SK-N-SH (cell line): ENCODE measurements at regions not wholly inside any gene's neighbourhood (a gene's known extent, or its start where the extent isn't known, plus 50 kb on each side); places are given as distances from the start of the nearest gene placed in this dataset.

Source experiments
- CTCF ChIA-PET: fragments of 300-600, 350-600 bp; formaldehyde crosslinking; extraction: SDS; loops from one replicate; lab custom pipeline; 2021; lab: Yijun Ruan, JAX
- POLR2A ChIA-PET: fragments of 350-600 bp; sonication (Branson Sonifier 250); formaldehyde crosslinking; extraction: SDS; loops from one replicate; lab custom pipeline; 2020; ENCODE audit warnings: antibody characterized with exemption, inconsistent platforms; lab: Yijun Ruan, JAX
- DNase-seq: peaks from one replicate; pipeline ENCODE4 v3.0.0; 2012
- H2AFZ ChIP-seq: fragments of 200-600 bp; sonication (generic); 2 replicates; pipeline ENCODE4 v1.8.1; 2016; ENCODE audit warnings: antibody characterized with exemption, mild to moderate bottlenecking, low read depth
- H3F3A ChIP-seq: fragments of 200-600 bp; sonication (generic); replicated peaks from 2 replicates; pipeline ENCODE3; 2016; ENCODE audit warnings: antibody characterized with exemption, mild to moderate bottlenecking; ENCODE audit not compliant: insufficient read depth
- H3K27ac ChIP-seq, 2 experiments: fragments of 200-500 bp in 1 of 2; fragments of 200-600 bp in 1 of 2; sonication (Bioruptor generic) in 1 of 2; sonication (generic), shearing (Covaris generic) in 1 of 2; 2 replicates each; pipeline versions ENCODE4 v1.5.1 to v1.6.1; 2014 to 2016; ENCODE audit warnings: low read depth in 2 of 2, inconsistent platforms in 1 of 2, low read length in 1 of 2, mild to moderate bottlenecking in 1 of 2, mixed read lengths in 1 of 2
- H3K27me3 ChIP-seq: fragments of 200-600 bp; sonication (generic), shearing (Covaris generic); 2 replicates; pipeline ENCODE4 v1.6.1; 2016; ENCODE audit warnings: mixed run types; ENCODE audit not compliant: insufficient read depth
- H3K36me3 ChIP-seq, 2 experiments: fragments of 200-500 bp in 1 of 2; fragments of 200-600 bp in 1 of 2; sonication (Bioruptor generic) in 1 of 2; sonication (generic) in 1 of 2; replicated peaks in 1 of 2; 2 replicates each; pipeline versions ENCODE3 to v1.5.1; 2014 to 2016; ENCODE audit warnings: low read length in 1 of 2, mild to moderate bottlenecking in 1 of 2; ENCODE audit not compliant: insufficient read depth in 2 of 2, control insufficient read depth in 1 of 2
- H3K4me1 ChIP-seq, 2 experiments: fragments of 200-500 bp in 1 of 2; fragments of 200-600 bp in 1 of 2; sonication (Bioruptor generic) in 1 of 2; sonication (generic), shearing (Covaris generic) in 1 of 2; 2 replicates each; pipeline versions ENCODE4 v1.5.1 to v1.6.1; 2014 to 2016; ENCODE audit warnings: low read depth in 1 of 2, low read length in 1 of 2, mixed run types in 1 of 2; ENCODE audit not compliant: insufficient read depth in 2 of 2, control insufficient read depth in 1 of 2
- H3K4me2 ChIP-seq: fragments of 200-600 bp; sonication (generic), shearing (Covaris generic); 2 replicates; pipeline ENCODE4 v1.6.1; 2017; ENCODE audit warnings: mixed run types
- H3K4me3 ChIP-seq, 2 experiments: fragments of 200-500 bp in 1 of 2; fragments of 200-600 bp in 1 of 2; sonication (Bioruptor generic) in 1 of 2; sonication (generic), shearing (Covaris generic) in 1 of 2; 2 replicates each; pipeline versions ENCODE4 v1.5.1 to v1.8.1; 2014 to 2016; ENCODE audit warnings: low read depth in 2 of 2, inconsistent platforms in 1 of 2, low read length in 1 of 2, mild to moderate bottlenecking in 1 of 2, mixed read lengths in 1 of 2, moderate library complexity in 1 of 2
- H3K79me2 ChIP-seq: fragments of 200-600 bp; sonication (generic); 2 replicates; pipeline ENCODE4 v1.8.1; 2017; ENCODE audit warnings: mild to moderate bottlenecking; ENCODE audit not compliant: insufficient read depth
- H3K9ac ChIP-seq: fragments of 200-600 bp; sonication (generic); 2 replicates; pipeline ENCODE4 v1.6.1; 2017; ENCODE audit warnings: mixed run types
- H3K9me2 ChIP-seq: fragments of 200-600 bp; sonication (generic); 2 replicates; pipeline ENCODE4 v1.6.1; 2017; ENCODE audit warnings: mixed run types
- H3K9me3 ChIP-seq: fragments of 200-600 bp; sonication (generic); 2 replicates; pipeline ENCODE4 v1.6.1; 2017; ENCODE audit warnings: mixed run types, mild to moderate bottlenecking, moderate library complexity
- H4K20me1 ChIP-seq: fragments of 200-600 bp; sonication (generic); 2 replicates; pipeline ENCODE4 v1.6.1; 2017; ENCODE audit warnings: mild to moderate bottlenecking, mixed run types; ENCODE audit not compliant: insufficient read depth
- CHD2 ChIP-seq: fragments of 150-350 bp; IDR thresholded peaks from 2 replicates; pipeline ENCODE4 v1.6.1; 2018; ENCODE audit warnings: low read length; ENCODE audit not compliant: partially characterized antibody
- CTCF ChIP-seq: fragments of 200-600 bp; sonication (generic); IDR thresholded peaks from 2 replicates; pipeline ENCODE4 v1.6.1; 2017; ENCODE audit warnings: antibody characterized with exemption, mild to moderate bottlenecking, moderate library complexity
- JUND ChIP-seq: IDR thresholded peaks from 2 replicates; pipeline ENCODE4 v1.4.0; 2012
- NRF1 ChIP-seq: IDR thresholded peaks from 2 replicates; pipeline ENCODE4 v1.6.1; 2012; ENCODE audit warnings: low read depth, mild to moderate bottlenecking, low read length
- RAD21 ChIP-seq: IDR thresholded peaks from 2 replicates; pipeline ENCODE4 v1.6.1; 2012; ENCODE audit warnings: mild to moderate bottlenecking, low read length
- RFX5 ChIP-seq: IDR thresholded peaks from 2 replicates; pipeline ENCODE4 v1.6.1; 2012; ENCODE audit warnings: mild to moderate bottlenecking, improper control_type of control experiment, low read length
- SIN3A ChIP-seq: IDR thresholded peaks from 2 replicates; pipeline ENCODE4 v1.6.1; 2012; ENCODE audit warnings: low read depth, mild to moderate bottlenecking, low read length, moderate library complexity, borderline replicate concordance
- WGBS: methylation state at CpG from one replicate; pipeline ENCODE4 v1.1.6; 2017; ENCODE audit warnings: low lambda C conversion rate; 5-methylcytosine and 5-hydroxymethylcytosine counted together
- TF ChIP-seq, protein P1 (sequence below): IDR thresholded peaks from 2 replicates; pipeline ENCODE4 v1.4.0; 2012; ENCODE audit warnings: low read depth, borderline replicate concordance
- TF ChIP-seq, protein P2 (sequence below): IDR thresholded peaks from 2 replicates; pipeline ENCODE4 v1.6.1; 2012; ENCODE audit warnings: mild to moderate bottlenecking, low read depth, low read length, moderate library complexity

DNA sequence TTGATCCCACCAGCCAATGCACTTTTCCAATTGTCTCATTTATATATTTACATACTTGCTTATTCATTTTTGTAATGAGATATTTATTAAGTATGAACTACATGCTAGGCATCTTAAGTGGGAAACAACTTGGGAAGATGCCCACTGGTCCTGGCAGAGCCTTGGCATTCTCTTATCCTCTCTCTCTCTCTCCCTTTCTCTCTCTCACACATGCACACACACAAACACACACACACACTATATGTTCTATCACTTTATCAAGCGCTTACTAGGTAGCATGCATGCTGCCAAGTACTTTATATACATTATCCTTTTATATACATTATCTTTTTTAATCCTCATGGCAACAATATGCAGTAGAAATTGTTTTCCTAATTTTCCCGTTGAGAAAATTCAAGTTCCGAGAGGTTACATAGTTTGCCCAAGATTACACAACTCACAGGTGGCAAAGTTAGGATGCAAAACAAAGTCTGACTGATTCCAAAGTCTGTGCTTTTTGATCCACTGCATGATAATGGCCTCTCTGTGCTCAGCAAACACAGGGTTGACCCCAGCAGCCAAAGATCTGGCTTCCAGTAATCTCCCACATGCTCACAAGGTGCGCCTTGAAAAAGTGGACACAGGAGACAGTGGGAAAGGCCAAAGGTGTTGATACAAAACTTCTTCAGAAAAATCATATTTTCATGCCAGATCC is 173.1 kb upstream of the KLF3 start:
- Histone ChIP-seq H3K9ac (no peak overlapping the region), H3K9me2 (no peaks in the 10 kb centered on the region), H3K4me2 (no peak overlapping the region), H3K4me1 (no peaks in the 10 kb centered on the region; a peak in 1 of 4 replicates), H3K27me3 (no peaks in the 10 kb centered on the region; the same call in 1 of the 2 replicates), H3K4me3 (no peak overlapping the region), H3K9me3 (no peaks in the 10 kb centered on the region), H2AFZ (no peak overlapping the region), H3K79me2 (no peaks in the 10 kb centered on the region), H3K27ac (no peak overlapping the region), H3F3A (no peaks in the 10 kb centered on the region), H3K36me3 (no peaks in the 10 kb centered on the region), H4K20me1 (no peaks in the 10 kb centered on the region)
- no peak for DNase-seq
- WGBS = 62% methylated on average over 4 of the region's 4 CpGs
- TF ChIP-seq, protein P1, sequence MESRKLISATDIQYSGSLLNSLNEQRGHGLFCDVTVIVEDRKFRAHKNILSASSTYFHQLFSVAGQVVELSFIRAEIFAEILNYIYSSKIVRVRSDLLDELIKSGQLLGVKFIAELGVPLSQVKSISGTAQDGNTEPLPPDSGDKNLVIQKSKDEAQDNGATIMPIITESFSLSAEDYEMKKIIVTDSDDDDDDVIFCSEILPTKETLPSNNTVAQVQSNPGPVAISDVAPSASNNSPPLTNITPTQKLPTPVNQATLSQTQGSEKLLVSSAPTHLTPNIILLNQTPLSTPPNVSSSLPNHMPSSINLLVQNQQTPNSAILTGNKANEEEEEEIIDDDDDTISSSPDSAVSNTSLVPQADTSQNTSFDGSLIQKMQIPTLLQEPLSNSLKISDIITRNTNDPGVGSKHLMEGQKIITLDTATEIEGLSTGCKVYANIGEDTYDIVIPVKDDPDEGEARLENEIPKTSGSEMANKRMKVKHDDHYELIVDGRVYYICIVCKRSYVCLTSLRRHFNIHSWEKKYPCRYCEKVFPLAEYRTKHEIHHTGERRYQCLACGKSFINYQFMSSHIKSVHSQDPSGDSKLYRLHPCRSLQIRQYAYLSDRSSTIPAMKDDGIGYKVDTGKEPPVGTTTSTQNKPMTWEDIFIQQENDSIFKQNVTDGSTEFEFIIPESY = no peak
- TF ChIP-seq, protein P2, sequence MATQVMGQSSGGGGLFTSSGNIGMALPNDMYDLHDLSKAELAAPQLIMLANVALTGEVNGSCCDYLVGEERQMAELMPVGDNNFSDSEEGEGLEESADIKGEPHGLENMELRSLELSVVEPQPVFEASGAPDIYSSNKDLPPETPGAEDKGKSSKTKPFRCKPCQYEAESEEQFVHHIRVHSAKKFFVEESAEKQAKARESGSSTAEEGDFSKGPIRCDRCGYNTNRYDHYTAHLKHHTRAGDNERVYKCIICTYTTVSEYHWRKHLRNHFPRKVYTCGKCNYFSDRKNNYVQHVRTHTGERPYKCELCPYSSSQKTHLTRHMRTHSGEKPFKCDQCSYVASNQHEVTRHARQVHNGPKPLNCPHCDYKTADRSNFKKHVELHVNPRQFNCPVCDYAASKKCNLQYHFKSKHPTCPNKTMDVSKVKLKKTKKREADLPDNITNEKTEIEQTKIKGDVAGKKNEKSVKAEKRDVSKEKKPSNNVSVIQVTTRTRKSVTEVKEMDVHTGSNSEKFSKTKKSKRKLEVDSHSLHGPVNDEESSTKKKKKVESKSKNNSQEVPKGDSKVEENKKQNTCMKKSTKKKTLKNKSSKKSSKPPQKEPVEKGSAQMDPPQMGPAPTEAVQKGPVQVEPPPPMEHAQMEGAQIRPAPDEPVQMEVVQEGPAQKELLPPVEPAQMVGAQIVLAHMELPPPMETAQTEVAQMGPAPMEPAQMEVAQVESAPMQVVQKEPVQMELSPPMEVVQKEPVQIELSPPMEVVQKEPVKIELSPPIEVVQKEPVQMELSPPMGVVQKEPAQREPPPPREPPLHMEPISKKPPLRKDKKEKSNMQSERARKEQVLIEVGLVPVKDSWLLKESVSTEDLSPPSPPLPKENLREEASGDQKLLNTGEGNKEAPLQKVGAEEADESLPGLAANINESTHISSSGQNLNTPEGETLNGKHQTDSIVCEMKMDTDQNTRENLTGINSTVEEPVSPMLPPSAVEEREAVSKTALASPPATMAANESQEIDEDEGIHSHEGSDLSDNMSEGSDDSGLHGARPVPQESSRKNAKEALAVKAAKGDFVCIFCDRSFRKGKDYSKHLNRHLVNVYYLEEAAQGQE = no peak
- TF ChIP-seq NRF1 (no peak), JUND (no peak), RAD21 (no peak), RFX5 (no peak), CHD2 (no peak), SIN3A (no peak), CTCF (no peak)
- ChIA-PET POLR2A (no interaction called here), CTCF (no interaction called here)
